HG03139 (cell line): ENCODE measurements at regions not wholly inside any gene's neighbourhood (a gene's known extent, or its start where the extent isn't known, plus 50 kb on each side); places are given as distances from the start of the nearest gene placed in this dataset.

ENCODE experiments used
- ATAC-seq: cut with Tn5 transposase; IDR thresholded peaks from one replicate; pipeline ENCODE4 v1.9.1; 2021; ENCODE audit not compliant: unreplicated experiment

DNA sequence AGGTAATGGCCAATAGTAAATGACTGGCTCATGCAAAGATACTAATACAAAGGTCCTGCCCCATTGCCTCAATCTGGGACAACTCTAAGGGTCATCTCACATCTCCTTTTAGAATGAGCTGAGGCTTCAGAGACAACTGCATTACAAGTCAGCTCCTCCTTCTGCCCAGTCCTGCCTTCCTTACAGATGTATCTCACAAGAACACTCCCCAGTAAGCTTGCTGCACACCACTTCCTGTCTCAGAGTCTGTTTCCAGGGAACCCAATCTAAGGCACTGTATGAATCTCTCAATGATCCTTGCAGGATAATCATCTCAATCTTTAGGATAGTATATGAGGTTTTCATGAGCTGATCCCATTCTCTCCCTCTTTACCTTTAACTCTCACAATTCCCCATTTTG is 57.8 kb upstream of the ZDHHC17 start:
- no peak for ATAC-seq

DNA sequence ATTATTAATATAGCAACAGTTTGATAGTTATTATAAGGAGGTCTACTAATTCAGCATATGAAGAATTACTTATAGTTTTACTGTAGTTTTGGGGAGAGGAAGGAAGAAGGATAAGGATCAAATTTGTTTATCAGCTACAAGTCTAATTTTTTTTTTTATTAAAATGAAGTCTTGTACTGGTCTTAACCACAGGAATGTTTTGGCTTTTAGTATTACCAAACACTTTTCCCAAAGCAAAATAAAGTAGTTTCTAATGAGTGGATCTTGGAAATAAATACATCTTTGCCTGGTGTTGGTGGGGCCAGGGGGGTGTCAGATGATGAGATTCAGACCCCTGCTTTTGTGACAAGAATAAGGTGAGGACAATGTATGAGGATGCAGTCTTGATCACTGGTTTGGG is 57.2 kb upstream of the ZDHHC17 start:
- no peak for ATAC-seq

DNA sequence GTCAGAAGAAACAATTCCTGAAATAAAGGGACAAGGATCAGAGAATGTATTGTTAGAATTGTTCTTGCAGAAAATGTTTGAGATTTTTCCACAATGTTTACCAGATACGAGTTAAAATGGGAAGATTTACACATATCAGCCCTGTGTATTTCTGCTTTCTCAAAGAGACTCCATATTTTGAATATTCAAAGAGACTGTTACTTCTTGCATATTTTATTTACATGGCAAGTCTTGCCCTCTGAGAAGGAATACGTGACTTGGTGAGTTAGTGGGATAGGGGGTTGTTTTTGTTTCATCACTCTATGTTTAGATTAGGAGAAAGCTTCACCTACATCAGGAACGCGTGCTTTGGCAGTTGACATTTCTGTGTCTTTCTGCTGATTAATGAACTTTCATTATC is 56.1 kb upstream of the ZDHHC17 start:
- no peak for ATAC-seq

DNA sequence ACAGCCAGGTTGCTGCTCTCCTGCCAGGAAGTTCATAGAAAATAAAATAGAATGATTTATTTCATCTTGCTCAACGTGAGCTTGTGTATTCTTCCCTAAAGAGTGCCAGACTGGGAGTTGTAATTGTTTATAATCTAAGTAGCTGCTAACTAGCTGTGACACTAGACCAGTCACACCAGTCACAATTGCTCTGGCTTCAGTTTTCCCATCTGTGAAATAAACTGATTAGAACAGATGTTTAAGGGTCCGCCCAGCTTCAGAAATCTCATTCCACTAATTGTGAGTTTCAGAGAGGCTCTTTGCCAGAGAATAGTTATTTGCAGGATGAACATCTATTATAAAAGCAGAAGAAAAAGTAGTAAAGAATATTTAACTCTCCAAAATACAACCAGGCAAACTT is 55.6 kb upstream of the ZDHHC17 start:
- ATAC-seq: no peak

DNA sequence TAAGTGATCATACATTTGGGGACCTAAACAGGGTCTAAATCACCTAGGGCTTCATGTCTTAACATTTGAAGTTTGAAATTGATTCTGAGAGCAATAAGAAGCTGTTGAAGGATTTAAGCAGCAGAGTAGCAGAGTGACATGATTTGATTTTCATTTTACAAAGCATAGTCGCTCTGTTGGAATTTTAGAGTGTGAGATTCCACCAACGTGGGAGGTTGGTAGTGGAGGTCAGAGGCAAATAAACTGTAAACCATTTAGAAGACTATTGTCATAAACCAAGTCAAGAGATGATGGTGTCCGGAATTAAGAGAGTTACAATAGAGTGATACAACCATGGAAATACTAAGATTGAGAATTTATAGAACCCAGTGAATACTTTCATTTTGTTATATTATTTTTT is 52.7 kb upstream of the ZDHHC17 start:
- no peak for ATAC-seq

DNA sequence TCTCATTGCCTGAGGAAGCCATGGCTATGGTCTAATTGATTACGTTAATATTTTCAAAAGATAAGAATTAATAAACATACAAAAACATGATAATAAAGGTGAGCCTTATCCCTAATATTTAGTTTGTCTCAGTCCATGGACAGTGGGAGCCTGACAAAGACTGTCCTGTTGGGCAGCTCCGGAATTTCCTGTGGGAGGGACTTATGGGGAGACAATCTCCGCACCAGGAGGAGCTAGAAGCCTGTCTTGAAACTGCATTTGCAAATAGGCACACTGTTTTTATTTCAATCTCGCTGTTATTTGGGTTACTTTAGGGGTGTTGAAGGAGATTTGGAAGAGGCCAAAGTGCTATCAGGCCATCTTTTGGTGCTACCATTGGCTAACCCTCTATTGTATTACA is 50.8 kb upstream of the ZDHHC17 start:
- no peak for ATAC-seq

DNA sequence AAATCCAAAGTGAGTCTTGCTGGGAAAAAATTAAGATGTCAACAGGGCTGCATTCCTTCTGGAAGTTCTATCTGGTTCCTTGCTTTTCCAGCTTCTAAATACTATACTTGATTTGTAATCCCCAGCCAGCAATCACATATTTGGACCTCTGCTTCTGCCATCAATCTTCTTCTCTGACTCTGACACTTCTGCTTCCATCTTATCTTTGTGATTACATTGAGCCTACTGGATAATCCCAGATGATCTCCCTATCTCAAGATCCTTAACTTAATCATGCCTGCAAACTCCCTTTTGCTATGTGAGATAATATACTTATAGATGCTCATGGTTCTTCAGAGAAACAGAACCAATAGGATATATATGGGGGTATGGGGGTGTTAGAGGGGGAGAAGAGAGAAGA is 49.9 kb upstream of the ZDHHC17 start:
- no peak for ATAC-seq
